ENCODE measurements at regions not wholly inside any gene's neighbourhood (a gene's known extent, or its start where the extent isn't known, plus 50 kb on each side); places are given as distances from the start of the nearest gene placed in this dataset.

DNA sequence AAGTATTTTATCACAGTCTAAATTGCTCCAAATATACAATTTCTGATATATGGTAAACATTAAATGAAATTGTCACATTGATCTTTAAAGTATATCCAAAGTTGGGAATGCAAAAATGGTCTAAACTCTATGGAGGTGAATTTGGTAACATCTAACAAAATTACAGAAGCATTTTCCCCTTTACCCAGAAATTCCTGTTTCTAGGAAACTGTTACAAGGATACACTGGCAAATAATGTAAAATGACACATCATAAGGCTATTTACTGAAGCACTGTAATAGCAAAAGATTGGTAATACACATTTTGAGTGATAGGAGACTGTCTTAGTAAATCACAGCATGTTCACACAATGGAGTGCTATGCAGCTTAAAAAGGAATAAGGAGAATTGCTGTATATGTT, 50.0 kb upstream of the SLCO2A1 start:
- Histone ChIP-seq H3K4me1 (ENCODE audit: insufficient read depth) (peaks cover 41% of the 10 kb centered on the region), H3K27ac (peak overlapping the region; percentile 87), H3K79me2 (ENCODE audit: insufficient read depth) (no peaks in the 10 kb centered on the region), H2AFZ (no peak overlapping the region), H4K20me1 (ENCODE audit: insufficient read depth) (no peaks in the 10 kb centered on the region), H3K9me2 (ENCODE audit: insufficient read depth) (no peaks in the 10 kb centered on the region), H3K9me3 (ENCODE audit: low read depth) (no peaks in the 10 kb centered on the region), H3K27me3 (replicated peaks; ENCODE audit: insufficient read depth) (no peaks in the 10 kb centered on the region), H3K4me2 (ENCODE audit: unreplicated experiment) (no peak overlapping the region), H3F3A (ENCODE audit: insufficient read depth) (peaks cover 49% of the 10 kb centered on the region), H3K9ac (no peak overlapping the region), H3K36me3 (ENCODE audit: low read depth) (no peaks in the 10 kb centered on the region), H3K4me3 (no peak overlapping the region)
- no peak for DNase-seq
- TF ChIP-seq EZH2 (IDR thresholded peaks at IDR 0.05; ENCODE audit: insufficient read depth, poor library complexity, severe bottlenecking) (no peak), EZH2phosphoT487 (IDR thresholded peaks at IDR 0.05; ENCODE audit: insufficient read depth, low read depth) (no peak)
- in situ Hi-C loops (cut with MboI): no loop called here

All from GM23248 (cell line).